GM18498 (cell line): ENCODE measurements at regions not wholly inside any gene's neighbourhood (a gene's known extent, or its start where the extent isn't known, plus 50 kb on each side); places are given as distances from the start of the nearest gene placed in this dataset.

Experiments
- ATAC-seq: cut with Tn5 transposase; IDR thresholded peaks from one replicate; pipeline ENCODE4 v1.9.1; 2021; ENCODE audit warnings: mild to moderate bottlenecking, moderate library complexity; ENCODE audit not compliant: unreplicated experiment

GRCh38 chr13:56917966-56918365 lies 222.8 kb upstream of the PRR20A start:
- no peak for ATAC-seq

- ATAC-seq = no peak
These were observed 217.0 kb upstream of the PRR20A start for GRCh38 chr13:56923626-56924140.

GRCh38 chr13:56924401-56924800 lies 216.3 kb upstream of the PRR20A start:
- no peak for ATAC-seq

- no peak for ATAC-seq
These were observed 208.6 kb upstream of the PRR20A start for GRCh38 chr13:56932104-56932503.

- no peak for ATAC-seq
These were observed 186.8 kb upstream of the PRR20A start for GRCh38 chr13:56953965-56954364.

- ATAC-seq = no peak
These were observed 165.1 kb upstream of the PRR20A start for GRCh38 chr13:56975647-56976046.

- no peak for ATAC-seq
These were observed 159.9 kb upstream of the PRR20A start for GRCh38 chr13:56980856-56981255.

GRCh38 chr13:56986121-56986520 lies 154.6 kb upstream of the PRR20A start:
- ATAC-seq = no peak

GRCh38 chr13:56988543-56988942 lies 152.2 kb upstream of the PRR20A start:
- ATAC-seq = no peak

GRCh38 chr13:57003682-57004081 lies 137.0 kb upstream of the PRR20A start:
- ATAC-seq = no peak

- no peak for ATAC-seq
These were observed 123.4 kb upstream of the PRR20A start for GRCh38 chr13:57017357-57017756.

GRCh38 chr13:57018915-57019314 lies 121.8 kb upstream of the PRR20A start:
- no peak for ATAC-seq

GRCh38 chr13:57030671-57031070 lies 110.0 kb upstream of the PRR20A start:
- no peak for ATAC-seq

GRCh38 chr13:57036290-57036689 lies 104.4 kb upstream of the PRR20A start:
- no peak for ATAC-seq

- ATAC-seq = no peak
These were observed 95.8 kb upstream of the PRR20A start for GRCh38 chr13:57044910-57045309.

GRCh38 chr13:57045826-57046546 lies 94.7 kb upstream of the PRR20A start:
- ATAC-seq = no peak

GRCh38 chr13:57056601-57057180 lies 84.0 kb upstream of the PRR20A start:
- ATAC-seq = no peak

- no peak for ATAC-seq
These were observed 77.7 kb upstream of the PRR20A start for GRCh38 chr13:57063007-57063406.

GRCh38 chr13:57073983-57074382 lies 66.7 kb upstream of the PRR20A start:
- no peak for ATAC-seq

GRCh38 chr13:57075588-57075987 lies 65.1 kb upstream of the PRR20A start:
- no peak for ATAC-seq

- no peak for ATAC-seq
These were observed 53.7 kb upstream of the PRR20A start for GRCh38 chr13:57087006-57087405.
